Thoracic aorta (tissue), 2 donors: ENCODE measurements at regions not wholly inside any gene's neighbourhood (a gene's known extent, or its start where the extent isn't known, plus 50 kb on each side); places are given as distances from the start of the nearest gene placed in this dataset.

ENCODE experiments used
- ATAC-seq: fragments of 150-250 bp; one replicate; pipeline ENCODE4 v1.8.0; 2017; ENCODE audit warnings: low read depth; ENCODE audit not compliant: insufficient number of reproducible peaks, low FRiP score
- DNase-seq: peaks from one replicate; pipeline ENCODE4 v3.0.0-alpha.2; 2020; ENCODE audit warnings: low spot score
- H3K27ac ChIP-seq, 2 donors: fragments of 200-600 bp; sonication (generic); 1 replicate in 1 of 2; 2 replicates in 1 of 2; pipeline ENCODE4 v1.5.1; 2016; ENCODE audit warnings: mild to moderate bottlenecking in 2 of 2, moderate library complexity in 2 of 2
- H3K27me3 ChIP-seq: fragments of 200-600 bp; sonication (generic); replicated peaks from 2 replicates; pipeline ENCODE4 v1.6.0; 2016; ENCODE audit warnings: mild to moderate bottlenecking; ENCODE audit not compliant: insufficient read depth
- H3K36me3 ChIP-seq: fragments of 200-600 bp; sonication (generic); one replicate; pipeline ENCODE4 v1.5.1; 2016
- H3K4me1 ChIP-seq, 2 donors: fragments of 200-600 bp; sonication (generic); 1 replicate in 1 of 2; 2 replicates in 1 of 2; pipeline versions ENCODE4 v1.5.1 to v1.6.0; 2016; ENCODE audit warnings: low read depth in 2 of 2, mild to moderate bottlenecking in 1 of 2; ENCODE audit not compliant: control insufficient read depth in 1 of 2
- H3K4me3 ChIP-seq: fragments of 200-600 bp; sonication (generic); 2 replicates; pipeline ENCODE4 v1.5.1; 2016; ENCODE audit warnings: mild to moderate bottlenecking
- H3K9me3 ChIP-seq: fragments of 200-600 bp; sonication (generic); 2 replicates; pipeline ENCODE4 v1.5.1; 2016
- CTCF ChIP-seq: fragments of 200-600 bp; sonication (generic); IDR thresholded peaks from one replicate; pipeline ENCODE4 v1.5.1; 2019; ENCODE audit warnings: antibody characterized with exemption

- H3K36me3 ChIP-seq: no peaks in the 10 kb centered on the region
- H3K4me3 ChIP-seq: no peak overlapping the region
- no peaks in the 10 kb centered on the region for H3K27me3 ChIP-seq
- H3K4me1 ChIP-seq: peaks cover 0 to 18% of the 10 kb centered on the region in 2 donors
- no peak overlapping the region for H3K27ac ChIP-seq
- H3K9me3 ChIP-seq: no peaks in the 10 kb centered on the region
- no peak for TF ChIP-seq CTCF
- DNase-seq: no peak
- no peak for ATAC-seq
These were observed 65.7 kb downstream of the RPL27A start for GRCh38 chr11:8748317-8748716.

GRCh38 chr11:8749202-8749601 is 66.6 kb downstream of the RPL27A start:
- peaks cover 0 to 18% of the 10 kb centered on the region in 2 donors for H3K4me1 ChIP-seq
- H3K4me3 ChIP-seq: no peak overlapping the region
- TF ChIP-seq CTCF: no peak
- no peaks in the 10 kb centered on the region for H3K27me3 ChIP-seq
- DNase-seq (no peak), ATAC-seq (no peak)
- no peaks in the 10 kb centered on the region for H3K36me3 ChIP-seq
- no peaks in the 10 kb centered on the region for H3K9me3 ChIP-seq
- H3K27ac ChIP-seq: no peak overlapping the region

- ATAC-seq (no peak), DNase-seq (no peak)
- TF ChIP-seq CTCF: no peak
- Histone ChIP-seq H3K27me3 (no peaks in the 10 kb centered on the region), H3K4me3 (no peak overlapping the region), H3K9me3 (no peaks in the 10 kb centered on the region), H3K4me1 (peaks cover 19 to 38% of the 10 kb centered on the region in 2 donors), H3K36me3 (no peaks in the 10 kb centered on the region), H3K27ac (no peak overlapping the region)
These were observed 71.6 kb downstream of the RPL27A start for GRCh38 chr11:8754241-8754640.

GRCh38 chr11:8756201-8756600 is 73.6 kb downstream of the RPL27A start:
- DNase-seq (no peak), ATAC-seq (no peak)
- TF ChIP-seq CTCF: no peak
- Histone ChIP-seq H3K9me3 (no peaks in the 10 kb centered on the region), H3K27ac (peak overlapping the region; percentile 64 to 73), H3K4me3 (no peak overlapping the region), H3K27me3 (no peaks in the 10 kb centered on the region), H3K4me1 (peaks cover 33 to 45% of the 10 kb centered on the region in 2 donors), H3K36me3 (no peaks in the 10 kb centered on the region)

- Histone ChIP-seq H3K36me3 (no peaks in the 10 kb centered on the region), H3K4me3 (no peak overlapping the region), H3K27ac (peak overlapping the region; percentile 64 to 73), H3K4me1 (peaks cover 34 to 53% of the 10 kb centered on the region in 2 donors), H3K9me3 (no peaks in the 10 kb centered on the region), H3K27me3 (no peaks in the 10 kb centered on the region)
- no peak for TF ChIP-seq CTCF
- ATAC-seq (no peak), DNase-seq (no peak)
These were observed 74.5 kb downstream of the RPL27A start for GRCh38 chr11:8757047-8757446.
